ENCODE measurements at regions not wholly inside any gene's neighbourhood (a gene's known extent, or its start where the extent isn't known, plus 50 kb on each side); places are given as distances from the start of the nearest gene placed in this dataset.

- no peak for TF ChIP-seq CTCF (IDR thresholded peaks at IDR 0.05; ENCODE audit: unreplicated experiment)
- no peak overlapping the region for H3K27ac Mint-ChIP-seq
- no peaks in the 10 kb centered on the region for H3K36me3 Mint-ChIP-seq (ENCODE audit: insufficient read depth)
- no peak for DNase-seq (ENCODE audit: low spot score, unreplicated experiment)
- H3K27me3 Mint-ChIP-seq: no peaks in the 10 kb centered on the region
- H3K9me3 Mint-ChIP-seq (ENCODE audit: low read depth): peaks cover 16% of the 10 kb centered on the region
- H3K4me1 Mint-ChIP-seq (ENCODE audit: low read depth): peaks cover 6% of the 10 kb centered on the region
- no peak overlapping the region for H3K4me3 Mint-ChIP-seq (ENCODE audit: low read depth)
Observed at GRCh38 chr5:54678737-54679136, 161.2 kb downstream of the SNX18 start.

- peaks cover 12% of the 10 kb centered on the region for H3K9me3 Mint-ChIP-seq (ENCODE audit: low read depth)
- H3K36me3 Mint-ChIP-seq (ENCODE audit: insufficient read depth): peaks cover 2% of the 10 kb centered on the region
- H3K27ac Mint-ChIP-seq: no peak overlapping the region
- no peaks in the 10 kb centered on the region for H3K27me3 Mint-ChIP-seq
- TF ChIP-seq CTCF (IDR thresholded peaks at IDR 0.05; ENCODE audit: unreplicated experiment): no peak
- no peak overlapping the region for H3K4me3 Mint-ChIP-seq (ENCODE audit: low read depth)
- H3K4me1 Mint-ChIP-seq (ENCODE audit: low read depth): peaks cover 6% of the 10 kb centered on the region
- DNase-seq (ENCODE audit: low spot score, unreplicated experiment): no peak
Observed at GRCh38 chr5:54676481-54677340, 159.2 kb downstream of the SNX18 start.

GRCh38 chr5:54673523-54674225 lies 156.1 kb downstream of the SNX18 start:
- no peak for DNase-seq (ENCODE audit: low spot score, unreplicated experiment)
- Mint-ChIP-seq H3K36me3 (ENCODE audit: insufficient read depth) (peaks cover 2% of the 10 kb centered on the region), H3K9me3 (ENCODE audit: low read depth) (peaks cover 12% of the 10 kb centered on the region), H3K27me3 (no peaks in the 10 kb centered on the region), H3K4me3 (ENCODE audit: low read depth) (no peak overlapping the region), H3K27ac (no peak overlapping the region), H3K4me1 (ENCODE audit: low read depth) (peaks cover 6% of the 10 kb centered on the region)
- TF ChIP-seq CTCF (IDR thresholded peaks at IDR 0.05; ENCODE audit: unreplicated experiment): no peak

GRCh38 chr5:54672871-54673270 lies 155.3 kb downstream of the SNX18 start:
- TF ChIP-seq CTCF (IDR thresholded peaks at IDR 0.05; ENCODE audit: unreplicated experiment): no peak
- no peak for DNase-seq (ENCODE audit: low spot score, unreplicated experiment)
- H3K9me3 Mint-ChIP-seq (ENCODE audit: low read depth): peaks cover 19% of the 10 kb centered on the region
- H3K27ac Mint-ChIP-seq: no peak overlapping the region
- H3K4me3 Mint-ChIP-seq (ENCODE audit: low read depth): no peak overlapping the region
- no peaks in the 10 kb centered on the region for H3K27me3 Mint-ChIP-seq
- H3K36me3 Mint-ChIP-seq (ENCODE audit: insufficient read depth): peaks cover 2% of the 10 kb centered on the region
- peaks cover 6% of the 10 kb centered on the region for H3K4me1 Mint-ChIP-seq (ENCODE audit: low read depth)

- no peak for DNase-seq (ENCODE audit: low spot score, unreplicated experiment)
- H3K4me3 Mint-ChIP-seq (ENCODE audit: low read depth): no peak overlapping the region
Observed at GRCh38 chr5:54671681-54672080, 154.1 kb downstream of the SNX18 start.

More at GRCh38 chr5:54671681-54672080, 154.1 kb downstream of the SNX18 start:
- H3K4me1 Mint-ChIP-seq (ENCODE audit: low read depth): peaks cover 6% of the 10 kb centered on the region
- H3K27ac Mint-ChIP-seq: no peak overlapping the region
- H3K27me3 Mint-ChIP-seq: no peaks in the 10 kb centered on the region
- H3K9me3 Mint-ChIP-seq (ENCODE audit: low read depth): peaks cover 19% of the 10 kb centered on the region
- H3K36me3 Mint-ChIP-seq (ENCODE audit: insufficient read depth): peaks cover 2% of the 10 kb centered on the region
- TF ChIP-seq CTCF (IDR thresholded peaks at IDR 0.05; ENCODE audit: unreplicated experiment): no peak
